HEK293T (cell line): ENCODE measurements at regions not wholly inside any gene's neighbourhood (a gene's known extent, or its start where the extent isn't known, plus 50 kb on each side); places are given as distances from the start of the nearest gene placed in this dataset.
"Not testable (repeated sequence)": the region's sequence is repeated elsewhere in the genome, so short reads cannot be mapped to it uniquely, and the experiment has no call there.

Experiments
- CTCF ChIA-PET: fragments of 350-600 bp; formaldehyde crosslinking; extraction: SDS; loops from one replicate; lab custom pipeline; 2021; ENCODE audit warnings: antibody characterized with exemption, inconsistent platforms; lab: Yijun Ruan, JAX
- POLR2A ChIA-PET: fragments of 350-600 bp; formaldehyde crosslinking; extraction: SDS; loops from one replicate; lab custom pipeline; 2020; ENCODE audit warnings: antibody characterized with exemption, inconsistent platforms; lab: Yijun Ruan, JAX
- DNase-seq: peaks from one replicate; pipeline ENCODE4 v3.0.0; 2012; ENCODE audit warnings: mixed read lengths; ENCODE audit errors: extremely low spot score
- ARNT ChIP-seq: fragments of 450-650 bp; IDR thresholded peaks from 2 replicates; pipeline ENCODE4 v1.6.1; 2017; ENCODE audit warnings: mild to moderate bottlenecking
- BHLHE40 ChIP-seq: fragments of 450-650 bp; IDR thresholded peaks from 2 replicates; pipeline ENCODE4 v1.6.1; 2016; ENCODE audit warnings: mild to moderate bottlenecking, moderate library complexity, borderline replicate concordance
- CTBP1 ChIP-seq: fragments of 450-650 bp; IDR thresholded peaks from 2 replicates; pipeline ENCODE4 v1.6.1; 2016; ENCODE audit warnings: borderline replicate concordance
- ELF4 ChIP-seq: fragments of 450-650 bp; IDR thresholded peaks from 2 replicates; pipeline ENCODE4 v1.6.1; 2017; ENCODE audit warnings: antibody characterized with exemption
- FOXA1 ChIP-seq: fragments of 450-650 bp; IDR thresholded peaks from 2 replicates; pipeline ENCODE4 v1.6.1; 2016; ENCODE audit warnings: mild to moderate bottlenecking
- FOXK2 ChIP-seq: fragments of 450-650 bp; IDR thresholded peaks from 2 replicates; pipeline ENCODE4 v1.6.1; 2016; ENCODE audit warnings: mild to moderate bottlenecking
- FOXM1 ChIP-seq: fragments of 450-650 bp; IDR thresholded peaks from 2 replicates; pipeline ENCODE4 v1.6.1; 2017; ENCODE audit warnings: mild to moderate bottlenecking, borderline replicate concordance
- HDGF ChIP-seq: fragments of 450-650 bp; IDR thresholded peaks from 2 replicates; pipeline ENCODE4 v1.6.1; 2017; ENCODE audit warnings: antibody characterized with exemption, borderline replicate concordance
- L3MBTL2 ChIP-seq: fragments of 450-650 bp; conservative IDR thresholded peaks from 2 replicates; pipeline ENCODE4 v1.6.1; 2016; ENCODE audit warnings: mild to moderate bottlenecking
- LEF1 ChIP-seq: fragments of 450-650 bp; IDR thresholded peaks from 2 replicates; pipeline ENCODE4 v1.6.1; 2017; ENCODE audit warnings: mild to moderate bottlenecking, borderline replicate concordance
- NFRKB ChIP-seq: fragments of 450-650 bp; IDR thresholded peaks from 2 replicates; pipeline ENCODE4 v1.6.1; 2016; ENCODE audit warnings: mild to moderate bottlenecking, moderate library complexity
- SP1 ChIP-seq: fragments of 450-650 bp; IDR thresholded peaks from 2 replicates; pipeline ENCODE4 v1.6.1; 2017
- SUZ12 ChIP-seq: fragments of 450-650 bp; IDR thresholded peaks from 2 replicates; pipeline ENCODE4 v1.6.1; 2016; ENCODE audit warnings: mild to moderate bottlenecking
- TARDBP ChIP-seq: fragments of 450-650 bp; IDR thresholded peaks from 2 replicates; pipeline ENCODE4 v1.6.1; 2016
- ZNF384 ChIP-seq: fragments of 450-650 bp; IDR thresholded peaks from 2 replicates; pipeline ENCODE4 v1.6.1; 2016
- TF ChIP-seq, protein P1 (sequence below): fragments of 450-650 bp; IDR thresholded peaks from 2 replicates; pipeline ENCODE4 v1.6.1; 2016

DNA sequence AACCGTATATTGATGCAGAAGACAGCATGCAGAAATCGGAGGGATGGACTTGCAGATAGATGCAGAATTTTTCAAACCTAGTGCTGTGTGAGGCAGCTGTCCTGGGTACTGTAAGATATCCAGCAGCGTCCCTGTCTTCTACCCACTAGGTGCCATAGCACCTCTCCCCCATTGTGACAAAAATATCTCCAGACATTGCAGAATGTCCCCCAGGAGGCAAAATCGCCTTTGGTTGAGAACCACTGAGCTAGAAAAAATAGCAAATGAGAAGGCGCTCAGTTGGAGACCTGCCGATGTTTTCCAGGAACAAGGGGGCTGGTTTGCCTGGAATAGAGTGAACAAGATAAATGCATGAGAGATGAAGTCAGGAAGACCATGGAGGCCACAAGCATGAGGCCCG, 67.9 kb upstream of the TMEM132D start:
- TF ChIP-seq L3MBTL2 (no peak), NFRKB (no peak), ELF4 (no peak), FOXM1 (no peak), FOXK2 (no peak), ZNF384 (no peak), TARDBP (no peak)
- POLR2A ChIA-PET = no interaction called here
- CTCF ChIA-PET = no interaction called here
- DNase-seq = no peak

DNA sequence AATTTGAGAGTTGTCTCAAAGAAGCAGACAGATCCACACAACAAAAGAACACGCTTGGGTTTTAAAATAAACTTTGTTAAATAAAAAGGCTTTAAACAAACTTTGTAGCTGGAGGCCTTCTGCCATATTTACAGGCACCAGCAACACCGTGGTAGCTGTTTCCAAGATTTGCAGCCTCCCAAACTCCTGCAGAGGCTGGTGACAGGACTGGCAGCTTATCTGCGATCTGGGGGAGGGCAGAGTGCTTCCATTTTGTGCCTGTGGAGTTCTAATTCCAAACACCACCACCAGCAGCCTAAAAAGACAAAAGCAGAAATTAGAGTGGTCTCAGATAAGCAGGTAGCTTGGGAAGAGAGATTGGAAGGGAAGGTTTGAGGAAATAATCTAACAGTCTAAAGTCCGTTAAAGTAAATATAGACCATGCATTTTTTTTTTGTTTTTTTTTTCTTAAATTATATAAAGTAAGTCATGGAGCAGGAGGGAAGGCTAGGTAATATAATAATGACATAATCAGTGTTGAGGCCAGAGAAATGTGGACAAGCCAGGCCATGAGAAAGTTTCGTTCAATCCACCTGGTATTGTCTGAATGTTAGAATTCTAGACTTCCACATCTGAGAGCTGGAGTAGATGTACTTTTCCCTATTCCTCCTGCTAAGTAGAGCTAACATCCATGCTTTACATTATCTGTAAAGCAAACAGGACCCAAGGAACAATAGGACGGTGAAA, 69.6 kb upstream of the TMEM132D start:
- ChIA-PET POLR2A (no interaction called here), CTCF (no interaction called here)
- TF ChIP-seq CTBP1 (no peak), SUZ12 (no peak), BHLHE40 (no peak), TARDBP (no peak), SP1 (no peak)
- DNase-seq = no peak

DNA sequence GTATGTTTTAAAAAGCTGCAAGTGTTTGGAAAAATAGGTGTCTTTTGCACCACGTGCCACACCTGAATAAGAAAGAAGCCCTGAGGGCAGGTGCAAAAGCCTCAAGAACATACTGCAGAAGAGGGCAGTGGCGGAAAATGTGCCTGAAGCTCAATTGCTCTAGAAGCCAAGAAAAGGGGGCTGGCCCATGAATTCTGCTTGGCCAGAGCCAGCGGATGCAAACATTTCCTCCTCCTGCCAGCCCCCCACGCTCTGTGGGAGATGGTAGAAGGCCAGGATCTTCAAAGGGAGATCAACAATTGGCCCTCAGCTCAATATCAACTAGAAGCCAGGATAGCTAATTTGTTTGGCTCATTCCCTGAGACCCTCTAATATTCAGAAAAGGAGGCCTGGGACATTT, 80.3 kb upstream of the TMEM132D start:
- TF ChIP-seq ZNF384 (no peak), FOXA1 (no peak), ELF4 (no peak), BHLHE40 (no peak), SUZ12 (no peak), SP1 (no peak), HDGF (no peak), FOXM1 (no peak), TARDBP (no peak)
- TF ChIP-seq, protein P1, sequence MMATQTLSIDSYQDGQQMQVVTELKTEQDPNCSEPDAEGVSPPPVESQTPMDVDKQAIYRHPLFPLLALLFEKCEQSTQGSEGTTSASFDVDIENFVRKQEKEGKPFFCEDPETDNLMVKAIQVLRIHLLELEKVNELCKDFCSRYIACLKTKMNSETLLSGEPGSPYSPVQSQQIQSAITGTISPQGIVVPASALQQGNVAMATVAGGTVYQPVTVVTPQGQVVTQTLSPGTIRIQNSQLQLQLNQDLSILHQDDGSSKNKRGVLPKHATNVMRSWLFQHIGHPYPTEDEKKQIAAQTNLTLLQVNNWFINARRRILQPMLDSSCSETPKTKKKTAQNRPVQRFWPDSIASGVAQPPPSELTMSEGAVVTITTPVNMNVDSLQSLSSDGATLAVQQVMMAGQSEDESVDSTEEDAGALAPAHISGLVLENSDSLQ = no peak
- ChIA-PET POLR2A (no interaction called here), CTCF (no interaction called here)
- DNase-seq = no peak

DNA sequence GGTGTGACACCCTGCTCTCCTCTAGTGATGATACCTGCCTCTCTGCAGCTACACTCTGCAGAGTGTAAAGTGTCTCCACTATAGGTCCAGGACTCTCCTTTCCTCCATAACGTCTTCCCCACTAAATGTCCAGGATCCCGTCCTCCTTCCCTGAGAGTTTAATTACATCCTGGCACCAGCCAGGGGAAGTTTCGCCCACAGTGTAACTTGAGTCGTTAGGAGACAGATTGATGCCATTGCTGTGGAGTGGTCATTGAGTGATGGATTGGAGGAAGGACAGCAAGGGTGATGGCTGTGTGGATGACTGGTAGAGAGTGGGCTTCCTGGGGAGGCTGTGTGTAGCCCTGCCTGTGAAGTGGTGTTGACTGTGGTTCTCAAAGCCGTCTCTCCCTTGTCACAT, 84.0 kb upstream of the TMEM132D start:
- POLR2A ChIA-PET = no interaction called here
- no peak for DNase-seq
- no peak for TF ChIP-seq TARDBP
- TF ChIP-seq LEF1 = no peak
- TF ChIP-seq SP1 = no peak
- no peak for TF ChIP-seq FOXA1
- TF ChIP-seq NFRKB = no peak
- no peak for TF ChIP-seq SUZ12
- no peak for TF ChIP-seq ARNT
- no peak for TF ChIP-seq FOXM1
- TF ChIP-seq L3MBTL2 = no peak
- TF ChIP-seq, protein P1 = no peak
- TF ChIP-seq HDGF = no peak
- TF ChIP-seq ELF4 = no peak
- TF ChIP-seq CTBP1 = no peak
- no peak for TF ChIP-seq FOXK2
- no peak for TF ChIP-seq ZNF384
- TF ChIP-seq BHLHE40 = no peak
- CTCF ChIA-PET = no interaction called here

DNA sequence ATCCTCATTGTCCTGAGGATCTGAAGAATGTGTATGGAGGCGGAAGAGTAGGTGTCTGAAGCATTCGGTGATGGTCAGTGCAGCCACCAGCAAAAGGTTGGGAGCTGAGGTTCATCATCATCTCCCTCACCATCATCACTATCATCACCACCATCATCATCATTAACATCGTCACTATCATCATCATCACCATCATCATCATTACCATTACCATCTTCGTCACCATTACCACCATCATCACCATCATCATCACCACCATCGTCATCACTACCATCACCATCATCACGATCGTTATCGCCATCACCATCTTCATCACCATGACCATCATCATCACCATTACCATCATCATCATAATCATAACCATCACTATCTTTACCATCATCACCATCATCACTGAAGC, 90.8 kb upstream of the TMEM132D start:
- ChIA-PET POLR2A (no interaction called here), CTCF (no interaction called here)
- no peak for DNase-seq
- TF ChIP-seq LEF1 = no peak
- TF ChIP-seq FOXA1 = no peak
- no peak for TF ChIP-seq ARNT
- no peak for TF ChIP-seq ZNF384
- TF ChIP-seq, protein P1 = no peak
- TF ChIP-seq HDGF = no peak
- TF ChIP-seq CTBP1 = no peak
- no peak for TF ChIP-seq ELF4
- no peak for TF ChIP-seq SUZ12
- TF ChIP-seq L3MBTL2 = no peak
- no peak for TF ChIP-seq FOXK2
- no peak for TF ChIP-seq SP1
- no peak for TF ChIP-seq TARDBP
- TF ChIP-seq FOXM1 = no peak
- TF ChIP-seq NFRKB = no peak
- no peak for TF ChIP-seq BHLHE40

DNA sequence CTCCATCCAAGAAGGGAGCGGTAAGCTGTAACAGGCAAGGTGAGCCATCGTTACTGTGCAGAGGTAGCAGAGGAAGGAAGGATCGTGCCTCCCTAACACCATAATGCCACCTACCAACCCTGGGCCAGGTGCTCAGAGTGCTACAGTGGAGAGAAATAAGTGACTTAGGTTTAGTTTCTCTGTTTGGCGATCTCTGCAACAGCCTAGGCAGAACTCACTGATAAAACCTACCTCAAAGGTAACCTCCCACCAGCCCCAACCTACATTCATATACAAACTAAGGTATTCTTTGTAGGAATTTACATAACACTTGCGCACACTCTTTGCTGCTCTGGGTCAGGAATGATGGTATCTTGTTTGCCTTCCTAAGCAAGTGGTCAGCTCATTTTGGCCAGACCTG, 93.4 kb upstream of the TMEM132D start:
- ChIA-PET POLR2A (no interaction called here), CTCF (no interaction called here)
- no peak for TF ChIP-seq ZNF384
- no peak for TF ChIP-seq ELF4
- TF ChIP-seq, protein P1 = no peak
- no peak for TF ChIP-seq BHLHE40
- TF ChIP-seq FOXM1 = no peak
- TF ChIP-seq SP1 = no peak
- TF ChIP-seq HDGF = no peak
- no peak for TF ChIP-seq ARNT
- no peak for TF ChIP-seq TARDBP
- no peak for TF ChIP-seq FOXA1
- TF ChIP-seq SUZ12 = no peak
- TF ChIP-seq L3MBTL2 = no peak
- TF ChIP-seq LEF1 = no peak
- TF ChIP-seq CTBP1 = no peak
- TF ChIP-seq FOXK2 = no peak
- TF ChIP-seq NFRKB = no peak
- DNase-seq = no peak

DNA sequence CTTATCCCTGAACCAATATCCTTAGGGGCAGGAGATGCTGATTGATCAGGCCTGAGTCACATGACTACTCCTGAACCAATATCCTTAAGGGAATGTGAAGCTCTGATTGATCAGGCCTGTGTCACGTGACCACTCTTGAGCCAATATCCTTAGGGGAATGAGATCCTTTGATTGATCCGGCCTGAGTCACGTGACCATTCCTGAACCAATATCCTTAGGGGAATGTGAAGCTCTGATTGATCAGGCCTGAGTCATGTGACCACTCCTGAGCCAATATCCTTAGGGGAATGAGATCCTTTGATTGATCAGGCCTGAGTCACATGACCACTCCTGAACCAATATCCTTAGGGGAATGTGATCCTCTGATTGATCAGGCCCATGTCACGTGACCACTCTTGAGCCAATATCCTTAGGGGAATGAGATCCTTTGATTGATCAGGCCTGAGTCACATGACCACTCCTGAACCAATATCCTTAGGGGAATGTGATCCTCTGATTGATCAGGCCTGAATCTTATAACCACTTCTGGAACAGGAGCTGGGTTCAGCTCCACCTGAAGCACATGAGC, 100.6 kb upstream of the TMEM132D start:
- POLR2A ChIA-PET, DNase-seq: not testable (repeated sequence)
- CTCF ChIA-PET = interaction anchor here (0.6 kb wide), 1 partner anchor 17 kb away, joined by 3 read pairs; no protein-coding TSS in a partner anchor
